Globus pallidus (tissue), 1 donor: ENCODE measurements at regions not wholly inside any gene's neighbourhood (a gene's known extent, or its start where the extent isn't known, plus 50 kb on each side); places are given as distances from the start of the nearest gene placed in this dataset.
"Not testable (repeated sequence)": the region's sequence is repeated elsewhere in the genome, so short reads cannot be mapped to it uniquely, and the experiment has no call there.

ENCODE experiments used
- DNase-seq: peaks from one replicate; pipeline ENCODE4 v3.0.0-alpha.2; 2015; ENCODE audit warnings: low spot score

GRCh38 chr16:47905771-47906170, 250.0 kb downstream of the ABCC12 start:
- DNase-seq, result no peak

GRCh38 chr16:47904691-47905090, 251.1 kb downstream of the ABCC12 start:
- no peak for DNase-seq

- DNase-seq, result no peak
Observed at GRCh38 chr16:47903470-47903869, 252.3 kb downstream of the ABCC12 start.

GRCh38 chr16:47897105-47897504, 258.7 kb downstream of the ABCC12 start:
- not testable (repeated sequence) for DNase-seq

- DNase-seq, result no peak
Observed at GRCh38 chr16:47895146-47895545, 260.6 kb downstream of the ABCC12 start.

- no peak for DNase-seq
Observed at GRCh38 chr16:47892999-47893398, 262.8 kb downstream of the ABCC12 start.

- DNase-seq, result no peak
Observed at GRCh38 chr16:47888734-47889133, 267.1 kb downstream of the ABCC12 start.

GRCh38 chr16:47888142-47888541, 267.7 kb downstream of the ABCC12 start:
- no peak for DNase-seq

- no peak for DNase-seq
Observed at GRCh38 chr16:47887496-47887895, 268.3 kb downstream of the ABCC12 start.

GRCh38 chr16:47886631-47887415, 269.0 kb downstream of the ABCC12 start:
- no peak for DNase-seq

- no peak for DNase-seq
Observed at GRCh38 chr16:47886139-47886538, 269.7 kb downstream of the ABCC12 start.

GRCh38 chr16:47885489-47885888, 270.3 kb downstream of the ABCC12 start:
- DNase-seq, result no peak

GRCh38 chr16:47884116-47884725, 271.6 kb downstream of the ABCC12 start:
- DNase-seq, result no peak

GRCh38 chr16:47881574-47881973, 274.2 kb downstream of the ABCC12 start:
- DNase-seq, result no peak

- DNase-seq, result no peak
Observed at GRCh38 chr16:47880653-47881052, 275.1 kb downstream of the ABCC12 start.

- no peak for DNase-seq
Observed at GRCh38 chr16:47877166-47877565, 278.6 kb downstream of the ABCC12 start.

- DNase-seq, result no peak
Observed at GRCh38 chr16:47876511-47876910, 279.3 kb downstream of the ABCC12 start.

GRCh38 chr16:47873434-47873833, 282.4 kb downstream of the ABCC12 start:
- DNase-seq, result no peak

- DNase-seq, result no peak
Observed at GRCh38 chr16:47872225-47872624, 283.6 kb downstream of the ABCC12 start.

- DNase-seq, result no peak
Observed at GRCh38 chr16:47866423-47866822, 289.4 kb downstream of the ABCC12 start.

- DNase-seq, result no peak
Observed at GRCh38 chr16:47865337-47865855, 290.4 kb downstream of the ABCC12 start.

- DNase-seq, result not testable (repeated sequence)
Observed at GRCh38 chr16:47864262-47864661, 291.5 kb downstream of the ABCC12 start.

- no peak for DNase-seq
Observed at GRCh38 chr16:47861999-47862398, 293.8 kb downstream of the ABCC12 start.
